ENCODE measurements at regions not wholly inside any gene's neighbourhood (a gene's known extent, or its start where the extent isn't known, plus 50 kb on each side); places are given as distances from the start of the nearest gene placed in this dataset.

GRCh38 chr5:60386436-60387050, 313.4 kb downstream of the DEPDC1B start:
- Histone ChIP-seq H3K27ac (ENCODE audit: extremely low read length, insufficient read depth, low read length) (no peak overlapping the region), H3K9ac (ENCODE audit: insufficient read depth, low read depth, low read length) (no peak overlapping the region), H3K36me3 (replicated peaks in 1 of 2; ENCODE audit: control insufficient read depth in 1 of 2, insufficient read depth in 2 of 2, low read length in 2 of 2) (no peaks in the 10 kb centered on the region), H3K27me3 (ENCODE audit: control insufficient read depth in 1 of 2, insufficient read depth in 2 of 2, low read length in 2 of 2) (no peaks in the 10 kb centered on the region), H3K9me3 (ENCODE audit: low read length) (no peaks in the 10 kb centered on the region), H3K4me3 (replicated peaks in 1 of 3; ENCODE audit: insufficient read depth in 1 of 3, low read depth in 2 of 3, low read length in 3 of 3) (no peak overlapping the region), H3K79me2 (ENCODE audit: insufficient read depth, low read length) (no peaks in the 10 kb centered on the region), H2AFZ (ENCODE audit: low read length) (no peak overlapping the region), H4K20me1 (ENCODE audit: insufficient read depth, low read length) (no peaks in the 10 kb centered on the region), H3K4me1 (ENCODE audit: insufficient read depth, low read length) (peaks cover 7% of the 10 kb centered on the region; the same call in 1 of the 2 replicates), H3K4me2 (ENCODE audit: low read depth, low read length) (no peak overlapping the region)
- DNase-seq (ENCODE audit: low spot score): no peak
- in situ Hi-C loops (cut with HindIII; ENCODE audit: extremely low pct_ligation_motif_present, low pct_unique_long_range_greater_than_20kb) (loop anchor here (25.0 kb wide), 1 partner anchor 999 kb away; no protein-coding TSS in a partner anchor), intact Hi-C loops (cut with micrococcal nuclease; ENCODE audit: unreplicated experiment) (loop anchor here (10.0 kb wide), 1 partner anchor 1002 kb away; no protein-coding TSS in a partner anchor)
- CTCF ChIA-PET (ENCODE audit: low intra/inter-chr PET ratio, low total read pairs): no interaction called here
- POLR2A ChIA-PET: no interaction called here
- FAIRE-seq: no peak
- TF ChIP-seq MED8 (CRISPR knock-in tag; IDR thresholded peaks at IDR 0.05; ENCODE audit: insufficient replicate concordance) (no peak), ZBTB37 (CRISPR knock-in tag; IDR thresholded peaks at IDR 0.05) (no peak), NFE2 (CRISPR knock-in tag; IDR thresholded peaks at IDR 0.05) (no peak), PLSCR1 (CRISPR knock-in tag; IDR thresholded peaks at IDR 0.05; ENCODE audit: borderline replicate concordance) (no peak), NFE2L1 (CRISPR knock-in tag; IDR thresholded peaks at IDR 0.05; ENCODE audit: borderline replicate concordance) (no peak), PAWR (CRISPR knock-in tag; IDR thresholded peaks at IDR 0.05; ENCODE audit: borderline replicate concordance) (no peak), SUZ12 (IDR thresholded peaks at IDR 0.05; ENCODE audit: low read depth, low read length) (no peak), HNRNPK (IDR thresholded peaks at IDR 0.05; ENCODE audit: low read depth, low read length, poor library complexity, severe bottlenecking) (no peak), ZNF775 (CRISPR knock-in tag; IDR thresholded peaks at IDR 0.05; ENCODE audit: borderline replicate concordance) (no peak), POGZ (CRISPR knock-in tag; IDR thresholded peaks at IDR 0.05) (no peak), SOX13 (IDR thresholded peaks at IDR 0.05) (no peak), SOX13 (CRISPR knock-in tag; conservative IDR thresholded peaks at IDR 0.05 in 1 of 2, IDR thresholded peaks at IDR 0.05 in 1 of 2) (no peak), NR1H2 (CRISPR knock-in tag; IDR thresholded peaks at IDR 0.05; ENCODE audit: borderline replicate concordance, low read depth) (no peak), ZZZ3 (CRISPR knock-in tag; IDR thresholded peaks at IDR 0.05; ENCODE audit: borderline replicate concordance) (no peak), HNRNPL (IDR thresholded peaks at IDR 0.05; ENCODE audit: low read depth, low read length) (no peak)
- WGBS (ENCODE audit: low lambda C conversion rate): 70% methylated on average over 5 of the region's 5 CpGs
- no peak for ATAC-seq
- BruUV-seq (replicated peaks): no TSS peak
